IMR-90 (cell line): ENCODE measurements at regions not wholly inside any gene's neighbourhood (a gene's known extent, or its start where the extent isn't known, plus 50 kb on each side); places are given as distances from the start of the nearest gene placed in this dataset.

Experiments
- MAFK ChIP-seq: IDR thresholded peaks from 2 replicates; pipeline ENCODE4 v1.6.1; 2012; ENCODE audit warnings: low read depth, low read length, improper control_type of control experiment
- MXI1 ChIP-seq: IDR thresholded peaks from 2 replicates; pipeline ENCODE4 v1.6.1; 2012; ENCODE audit warnings: low read depth, mild to moderate bottlenecking, low read length, moderate library complexity, borderline replicate concordance
- POLR2A ChIP-seq: IDR thresholded peaks from 2 replicates; pipeline ENCODE4 v1.6.1; 2012; ENCODE audit warnings: mild to moderate bottlenecking, low read depth, low read length
- RAD21 ChIP-seq: IDR thresholded peaks from 2 replicates; pipeline ENCODE4 v1.6.1; 2012; ENCODE audit warnings: low read length, improper control_type of control experiment
- TF ChIP-seq, protein P1 (sequence below): conservative IDR thresholded peaks from 2 replicates; pipeline ENCODE4 v1.5.1; 2012; ENCODE audit warnings: mild to moderate bottlenecking, low read depth, low read length, improper control_type of control experiment

DNA sequence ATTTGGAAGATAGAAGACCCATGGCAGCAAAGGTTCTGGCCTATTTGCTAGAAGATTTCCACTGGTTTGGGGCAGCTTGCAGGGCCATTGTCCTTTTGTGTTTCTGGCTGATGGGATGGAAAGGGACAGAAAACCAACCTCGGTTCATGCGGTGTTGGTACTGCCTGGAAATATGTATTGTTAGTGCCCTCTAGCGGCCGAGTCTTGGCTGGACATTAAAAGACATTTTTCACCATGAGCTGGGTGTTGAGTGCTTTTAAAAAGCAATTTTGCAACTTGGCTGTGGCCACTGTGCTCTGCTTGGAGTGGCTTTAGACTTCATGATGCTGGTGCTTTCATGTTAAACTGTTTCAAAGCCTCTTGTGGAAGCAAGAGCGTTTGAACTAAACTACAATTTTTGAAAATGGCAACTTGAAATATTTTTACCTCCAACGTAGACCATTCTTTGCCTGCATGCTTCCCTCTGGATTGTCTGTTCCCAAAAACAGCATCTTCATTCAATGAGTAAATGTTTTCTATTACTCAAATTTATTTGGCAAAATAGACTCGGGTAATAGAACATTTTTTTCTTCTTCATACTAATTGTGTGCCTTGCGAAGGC, 102.7 kb upstream of the TBX5 start:
- no peak for TF ChIP-seq POLR2A
- TF ChIP-seq MXI1: no peak
- no peak for TF ChIP-seq MAFK
- TF ChIP-seq, protein P1, sequence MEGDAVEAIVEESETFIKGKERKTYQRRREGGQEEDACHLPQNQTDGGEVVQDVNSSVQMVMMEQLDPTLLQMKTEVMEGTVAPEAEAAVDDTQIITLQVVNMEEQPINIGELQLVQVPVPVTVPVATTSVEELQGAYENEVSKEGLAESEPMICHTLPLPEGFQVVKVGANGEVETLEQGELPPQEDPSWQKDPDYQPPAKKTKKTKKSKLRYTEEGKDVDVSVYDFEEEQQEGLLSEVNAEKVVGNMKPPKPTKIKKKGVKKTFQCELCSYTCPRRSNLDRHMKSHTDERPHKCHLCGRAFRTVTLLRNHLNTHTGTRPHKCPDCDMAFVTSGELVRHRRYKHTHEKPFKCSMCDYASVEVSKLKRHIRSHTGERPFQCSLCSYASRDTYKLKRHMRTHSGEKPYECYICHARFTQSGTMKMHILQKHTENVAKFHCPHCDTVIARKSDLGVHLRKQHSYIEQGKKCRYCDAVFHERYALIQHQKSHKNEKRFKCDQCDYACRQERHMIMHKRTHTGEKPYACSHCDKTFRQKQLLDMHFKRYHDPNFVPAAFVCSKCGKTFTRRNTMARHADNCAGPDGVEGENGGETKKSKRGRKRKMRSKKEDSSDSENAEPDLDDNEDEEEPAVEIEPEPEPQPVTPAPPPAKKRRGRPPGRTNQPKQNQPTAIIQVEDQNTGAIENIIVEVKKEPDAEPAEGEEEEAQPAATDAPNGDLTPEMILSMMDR: peak; percentile 87
- TF ChIP-seq RAD21: peak; percentile 89
